ENCODE measurements at regions not wholly inside any gene's neighbourhood (a gene's known extent, or its start where the extent isn't known, plus 50 kb on each side); places are given as distances from the start of the nearest gene placed in this dataset.
A peak's percentile ranks its signal among the peaks of the same experiment; 100 is the strongest.

DNA sequence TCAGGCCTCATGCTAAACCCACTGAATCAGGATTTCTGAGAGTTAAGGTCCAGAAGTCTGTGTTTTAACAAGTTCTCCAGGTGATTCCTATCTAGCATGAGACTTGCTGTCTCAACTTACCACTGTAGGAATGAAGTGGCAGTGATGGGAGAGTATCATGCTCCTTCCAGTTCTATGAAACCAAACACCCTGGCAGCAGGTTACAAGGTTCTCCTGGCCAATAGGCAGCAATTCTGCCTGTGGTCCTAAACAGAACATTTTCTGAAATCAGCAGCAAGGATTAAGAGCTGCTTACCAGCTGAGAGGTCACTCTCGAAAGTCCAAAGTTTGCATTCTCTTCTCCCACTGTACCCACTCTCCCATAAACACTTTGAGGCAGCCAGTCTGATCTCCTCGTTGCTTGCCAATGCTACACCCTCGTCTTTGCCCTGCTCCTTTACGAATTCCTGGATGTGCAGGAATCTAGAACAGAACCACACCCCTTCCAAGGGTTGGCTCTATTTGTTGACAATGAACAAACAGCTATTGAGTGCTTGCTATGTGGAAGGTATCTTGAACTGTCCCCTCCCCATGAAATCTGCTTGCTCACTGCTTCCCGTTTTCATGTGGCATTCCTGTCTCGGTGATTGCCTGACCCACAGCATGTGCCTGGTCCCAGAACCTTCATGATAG is 100.5 kb downstream of the TMEM174 start:
- H3K9me1 ChIP-seq (ENCODE audit: control insufficient read depth, extremely low read depth, insufficient read depth, low read length): no peaks in the 10 kb centered on the region
- no peak overlapping the region for H3K27ac ChIP-seq (ENCODE audit: control insufficient read depth, insufficient read depth, low read length)
- H2AFZ ChIP-seq (ENCODE audit: control insufficient read depth, low read length): no peak overlapping the region
- no peak for TF ChIP-seq EZH2 (IDR thresholded peaks at IDR 0.05; ENCODE audit: low read length)
- TF ChIP-seq, protein P1, sequence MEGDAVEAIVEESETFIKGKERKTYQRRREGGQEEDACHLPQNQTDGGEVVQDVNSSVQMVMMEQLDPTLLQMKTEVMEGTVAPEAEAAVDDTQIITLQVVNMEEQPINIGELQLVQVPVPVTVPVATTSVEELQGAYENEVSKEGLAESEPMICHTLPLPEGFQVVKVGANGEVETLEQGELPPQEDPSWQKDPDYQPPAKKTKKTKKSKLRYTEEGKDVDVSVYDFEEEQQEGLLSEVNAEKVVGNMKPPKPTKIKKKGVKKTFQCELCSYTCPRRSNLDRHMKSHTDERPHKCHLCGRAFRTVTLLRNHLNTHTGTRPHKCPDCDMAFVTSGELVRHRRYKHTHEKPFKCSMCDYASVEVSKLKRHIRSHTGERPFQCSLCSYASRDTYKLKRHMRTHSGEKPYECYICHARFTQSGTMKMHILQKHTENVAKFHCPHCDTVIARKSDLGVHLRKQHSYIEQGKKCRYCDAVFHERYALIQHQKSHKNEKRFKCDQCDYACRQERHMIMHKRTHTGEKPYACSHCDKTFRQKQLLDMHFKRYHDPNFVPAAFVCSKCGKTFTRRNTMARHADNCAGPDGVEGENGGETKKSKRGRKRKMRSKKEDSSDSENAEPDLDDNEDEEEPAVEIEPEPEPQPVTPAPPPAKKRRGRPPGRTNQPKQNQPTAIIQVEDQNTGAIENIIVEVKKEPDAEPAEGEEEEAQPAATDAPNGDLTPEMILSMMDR (optimal IDR thresholded peaks at IDR 0.05 in 1 of 3, IDR thresholded peaks at IDR 0.05 in 1 of 3, conservative IDR thresholded peaks at IDR 0.05 in 1 of 3; ENCODE audit: extremely low read depth in 1 of 3, insufficient read depth in 2 of 3, low read length in 3 of 3): no peak
- no peak overlapping the region for H3K9ac ChIP-seq (ENCODE audit: control insufficient read depth, extremely low read depth, insufficient read depth, low read length)
- no peaks in the 10 kb centered on the region for H3K79me2 ChIP-seq (ENCODE audit: control insufficient read depth, insufficient read depth, low read length)
- dilution Hi-C loops (cut with MboI; ENCODE audit: extremely low pct_ligation_motif_present, low sequenced_read_pairs): no loop called here
- no peak overlapping the region for H3K4me3 ChIP-seq (ENCODE audit: control insufficient read depth in 2 of 3, extremely low read depth in 1 of 3, insufficient read depth in 2 of 3, low read depth in 1 of 3, low read length in 3 of 3)
- DNase-seq (ENCODE audit: low read depth, low spot score): no peak
- peaks cover 16% of the 10 kb centered on the region for H3K4me1 ChIP-seq (ENCODE audit: control insufficient read depth, extremely low read depth, insufficient read depth, low read length)
- no peaks in the 10 kb centered on the region for H3K9me3 ChIP-seq (ENCODE audit: control insufficient read depth, low read depth, low read length)
- peak; percentile 58 for FAIRE-seq
- no peaks in the 10 kb centered on the region for H3K27me3 ChIP-seq (ENCODE audit: control insufficient read depth, extremely low read depth, insufficient read depth, low read length)
- no peak overlapping the region for H3K4me2 ChIP-seq (ENCODE audit: control insufficient read depth, extremely low read depth, insufficient read depth, low read depth, low read length)
- H3K36me3 ChIP-seq (ENCODE audit: control insufficient read depth in 2 of 2, extremely low read depth in 1 of 2, insufficient read depth in 2 of 2, low read length in 2 of 2): no peaks in the 10 kb centered on the region
- H4K20me1 ChIP-seq (ENCODE audit: control insufficient read depth, extremely low read depth, insufficient read depth, low read length): no peaks in the 10 kb centered on the region

DNA sequence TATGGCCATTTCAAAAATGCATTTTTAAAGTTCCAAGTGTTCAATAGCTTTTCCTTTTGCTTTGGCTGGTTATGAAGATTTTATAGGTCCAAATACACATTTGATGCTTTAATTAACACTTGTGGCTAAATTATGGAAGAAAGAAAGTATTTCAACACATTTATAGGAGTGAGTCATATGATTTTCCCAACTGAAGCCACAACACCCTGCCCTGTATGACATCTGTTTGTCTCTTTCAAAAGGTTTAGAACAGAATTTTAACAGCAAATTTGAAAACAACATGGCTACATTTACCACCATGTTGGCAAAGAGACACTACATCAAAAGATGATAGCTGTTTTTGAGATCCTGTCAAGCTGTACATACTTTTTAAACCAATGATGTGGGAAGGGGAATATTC is 99.4 kb downstream of the TMEM174 start:
- H3K9me3 ChIP-seq (ENCODE audit: control insufficient read depth, low read depth, low read length): no peaks in the 10 kb centered on the region
- H3K4me3 ChIP-seq (ENCODE audit: control insufficient read depth in 2 of 3, extremely low read depth in 1 of 3, insufficient read depth in 2 of 3, low read depth in 1 of 3, low read length in 3 of 3): no peak overlapping the region
- TF ChIP-seq EZH2 (IDR thresholded peaks at IDR 0.05; ENCODE audit: low read length): no peak
- TF ChIP-seq, protein P1 (optimal IDR thresholded peaks at IDR 0.05 in 1 of 3, IDR thresholded peaks at IDR 0.05 in 1 of 3, conservative IDR thresholded peaks at IDR 0.05 in 1 of 3; ENCODE audit: extremely low read depth in 1 of 3, insufficient read depth in 2 of 3, low read length in 3 of 3): no peak
- H3K4me2 ChIP-seq (ENCODE audit: control insufficient read depth, extremely low read depth, insufficient read depth, low read depth, low read length): no peak overlapping the region
- H3K27ac ChIP-seq (ENCODE audit: control insufficient read depth, insufficient read depth, low read length): no peak overlapping the region
- no peaks in the 10 kb centered on the region for H3K36me3 ChIP-seq (ENCODE audit: control insufficient read depth in 2 of 2, extremely low read depth in 1 of 2, insufficient read depth in 2 of 2, low read length in 2 of 2)
- no peak overlapping the region for H3K9ac ChIP-seq (ENCODE audit: control insufficient read depth, extremely low read depth, insufficient read depth, low read length)
- FAIRE-seq (no peak), DNase-seq (ENCODE audit: low read depth, low spot score) (no peak)
- H3K79me2 ChIP-seq (ENCODE audit: control insufficient read depth, insufficient read depth, low read length): no peaks in the 10 kb centered on the region
- H3K27me3 ChIP-seq (ENCODE audit: control insufficient read depth, extremely low read depth, insufficient read depth, low read length): no peaks in the 10 kb centered on the region
- peaks cover 17% of the 10 kb centered on the region for H3K4me1 ChIP-seq (ENCODE audit: control insufficient read depth, extremely low read depth, insufficient read depth, low read length)
- dilution Hi-C loops (cut with MboI; ENCODE audit: extremely low pct_ligation_motif_present, low sequenced_read_pairs): no loop called here
- no peaks in the 10 kb centered on the region for H3K9me1 ChIP-seq (ENCODE audit: control insufficient read depth, extremely low read depth, insufficient read depth, low read length)
- no peaks in the 10 kb centered on the region for H4K20me1 ChIP-seq (ENCODE audit: control insufficient read depth, extremely low read depth, insufficient read depth, low read length)
- no peak overlapping the region for H2AFZ ChIP-seq (ENCODE audit: control insufficient read depth, low read length)
